ENCODE measurements at regions not wholly inside any gene's neighbourhood (a gene's known extent, or its start where the extent isn't known, plus 50 kb on each side); places are given as distances from the start of the nearest gene placed in this dataset.

DNA sequence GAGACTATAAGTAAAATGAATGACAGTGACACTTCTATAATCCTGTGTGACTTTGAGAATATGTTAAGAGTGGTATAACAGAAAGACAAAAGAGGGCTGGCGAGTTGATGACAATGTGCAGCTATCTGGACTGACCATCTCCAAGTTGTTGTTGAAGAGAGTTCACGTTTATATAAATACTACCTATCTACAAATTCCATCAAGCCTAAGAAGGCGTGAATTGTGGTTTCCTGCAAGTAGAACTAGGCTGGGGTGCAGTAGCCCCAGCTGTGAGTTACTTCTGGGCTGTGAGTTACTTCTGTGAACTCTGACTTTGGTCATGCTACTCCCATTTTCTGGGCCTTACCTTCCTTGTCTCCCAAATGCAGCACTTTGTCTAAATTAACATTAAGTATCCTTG is 561.0 kb downstream of the TBC1D4 start:
- ChIA-PET CTCF (ENCODE audit: partially characterized antibody) (interaction anchor here (0.8 kb wide), 1 partner anchor 603 kb away, joined by 3 read pairs; no protein-coding TSS in a partner anchor), POLR2A (ENCODE audit: partially characterized antibody) (no interaction called here)
- FAIRE-seq (no peak), DNase-seq (ENCODE audit: low read depth in 1 of 2, low spot score in 2 of 2) (no peak)
- H3K36me3 ChIP-seq (ENCODE audit: control insufficient read depth in 2 of 4, insufficient read depth in 4 of 4, low read length in 3 of 4): no peaks in the 10 kb centered on the region
- H3K4me2 ChIP-seq (ENCODE audit: insufficient read depth in 1 of 2, low read depth in 2 of 2, low read length in 2 of 2): no peak overlapping the region
- no peak overlapping the region for H3K4me3 ChIP-seq (ENCODE audit: extremely low read depth in 1 of 4, insufficient read depth in 2 of 4, low read depth in 3 of 4, low read length in 4 of 4)
- no peak overlapping the region for H3K18ac ChIP-seq (ENCODE audit: extremely low read depth, low read length)
- no peaks in the 10 kb centered on the region for H4K20me1 ChIP-seq (replicated peaks in 1 of 2; ENCODE audit: control insufficient read depth in 1 of 2, insufficient read depth in 2 of 2, low read length in 2 of 2)
- H3K9ac ChIP-seq (replicated peaks in 1 of 4; ENCODE audit: extremely low read depth in 1 of 4, low read depth in 3 of 4, low read length in 3 of 4): no peak overlapping the region
- no peak overlapping the region for H2AFZ ChIP-seq (ENCODE audit: low read length)
- no peaks in the 10 kb centered on the region for H3K23me2 ChIP-seq (ENCODE audit: low read depth, low read length)
- no peak overlapping the region for H4K91ac ChIP-seq (replicated peaks; ENCODE audit: insufficient read length, low read length)
- no peaks in the 10 kb centered on the region for H3K79me2 ChIP-seq (ENCODE audit: control insufficient read depth in 1 of 2, insufficient read depth in 2 of 2, low read length in 2 of 2)
- no peaks in the 10 kb centered on the region for H3K9me3 ChIP-seq (ENCODE audit: insufficient read depth in 2 of 2, low read depth in 1 of 2, low read length in 1 of 2)
- H2AK5ac ChIP-seq (ENCODE audit: low read depth, low read length): no peak overlapping the region
- TF ChIP-seq CEBPB (IDR thresholded peaks at IDR 0.05; ENCODE audit: low read depth, low read length): no peak
- TF ChIP-seq TBP (IDR thresholded peaks at IDR 0.05; ENCODE audit: low read depth, low read length): no peak
- TF ChIP-seq MAFK (IDR thresholded peaks at IDR 0.05; ENCODE audit: low read depth, low read length): no peak
- no peak for TF ChIP-seq RFX5 (IDR thresholded peaks at IDR 0.05; ENCODE audit: borderline replicate concordance, low read depth, low read length)
- no peak for TF ChIP-seq ZNF274 (IDR thresholded peaks at IDR 0.05; ENCODE audit: borderline replicate concordance, extremely low read depth, low read length)
- no peak for TF ChIP-seq SRF (IDR thresholded peaks at IDR 0.05; ENCODE audit: low read depth, low read length)
- TF ChIP-seq CREB1 (IDR thresholded peaks at IDR 0.05): no peak
- no peak for TF ChIP-seq SAP30 (IDR thresholded peaks at IDR 0.05; ENCODE audit: insufficient read depth, insufficient replicate concordance, low read length)
- TF ChIP-seq RNF2 (IDR thresholded peaks at IDR 0.05; ENCODE audit: borderline replicate concordance, low read depth, low read length, missing control alignments, poor library complexity, severe bottlenecking): no peak
- TF ChIP-seq MAX (IDR thresholded peaks at IDR 0.05): no peak
- H3K27ac ChIP-seq (ENCODE audit: low read depth, low read length): no peak overlapping the region
- H4K8ac ChIP-seq (ENCODE audit: extremely low read depth, insufficient read depth, low read length): no peak overlapping the region
- H3K27me3 ChIP-seq (replicated peaks in 1 of 4; ENCODE audit: control insufficient read depth in 3 of 4, extremely low read depth in 1 of 4, insufficient read depth in 3 of 4, low read length in 3 of 4): no peaks in the 10 kb centered on the region
- H2BK5ac ChIP-seq (ENCODE audit: low read depth, low read length): no peak overlapping the region
- H3K23ac ChIP-seq (ENCODE audit: insufficient read length): no peak overlapping the region
- no peak overlapping the region for H2BK12ac ChIP-seq (ENCODE audit: low read depth, low read length)
- H3K79me1 ChIP-seq (ENCODE audit: low read depth, low read length): no peaks in the 10 kb centered on the region
- no peak overlapping the region for H2BK120ac ChIP-seq (replicated peaks; ENCODE audit: low read depth, low read length)
- no peak overlapping the region for H3K56ac ChIP-seq (replicated peaks; ENCODE audit: insufficient read length, low read depth, low read length)
- peaks cover 0 to 2% (median 0%) of the 10 kb centered on the region in 4 experiments; a peak in 1 of 7 replicates for H3K4me1 ChIP-seq (replicated peaks in 1 of 4; ENCODE audit: control insufficient read depth in 3 of 4, insufficient read depth in 4 of 4, low read length in 3 of 4)
- no peak overlapping the region for H3K14ac ChIP-seq (ENCODE audit: insufficient read length)
- H2BK20ac ChIP-seq (ENCODE audit: low read length): no peak overlapping the region
- no peak overlapping the region for H3K4ac ChIP-seq (replicated peaks; ENCODE audit: insufficient read length, low read depth, low read length)
- no peak overlapping the region for H4K5ac ChIP-seq (ENCODE audit: insufficient read length, low read depth, low read length)
- H2BK15ac ChIP-seq (ENCODE audit: low read length): no peak overlapping the region
- WGBS, 2 experiments (ENCODE audit: extremely low coverage in 1 of 2, insufficient coverage in 1 of 2, insufficient read length in 1 of 2, insufficient replicate concordance in 2 of 2, low coverage in 1 of 2, low lambda C conversion rate in 2 of 2, missing lambda C conversion rate in 1 of 2): 89% methylated on average over 3 of the region's 3 CpGs; no CpG with 5 or more reads in 1 of the 2 experiments
